ENCODE measurements at regions not wholly inside any gene's neighbourhood (a gene's known extent, or its start where the extent isn't known, plus 50 kb on each side); places are given as distances from the start of the nearest gene placed in this dataset.

- Mint-ChIP-seq H3K4me3 (no peak overlapping the region), H3K27me3 (no peaks in the 10 kb centered on the region), H3K36me3 (no peaks in the 10 kb centered on the region), H3K27ac (no peak overlapping the region), H3K4me1 (ENCODE audit: low read depth) (no peaks in the 10 kb centered on the region), H3K9me3 (no peaks in the 10 kb centered on the region)
- DNase-seq = no peak
- CTCF ChIA-PET = no interaction called here
- POLR2A ChIA-PET = no interaction called here
- intact Hi-C loops (cut with micrococcal nuclease) = no loop called here
These were observed 172.6 kb downstream of the SLITRK6 start for GRCh38 chr13:85626603-85627002.

- Mint-ChIP-seq H3K27me3 (no peaks in the 10 kb centered on the region), H3K4me1 (ENCODE audit: low read depth) (no peaks in the 10 kb centered on the region), H3K4me3 (no peak overlapping the region), H3K27ac (no peak overlapping the region), H3K9me3 (peaks cover 9% of the 10 kb centered on the region), H3K36me3 (no peaks in the 10 kb centered on the region)
- ChIA-PET POLR2A (no interaction called here), CTCF (no interaction called here)
- intact Hi-C loops (cut with micrococcal nuclease) = no loop called here
- no peak for DNase-seq
These were observed 179.9 kb downstream of the SLITRK6 start for GRCh38 chr13:85619321-85619720.

DNA sequence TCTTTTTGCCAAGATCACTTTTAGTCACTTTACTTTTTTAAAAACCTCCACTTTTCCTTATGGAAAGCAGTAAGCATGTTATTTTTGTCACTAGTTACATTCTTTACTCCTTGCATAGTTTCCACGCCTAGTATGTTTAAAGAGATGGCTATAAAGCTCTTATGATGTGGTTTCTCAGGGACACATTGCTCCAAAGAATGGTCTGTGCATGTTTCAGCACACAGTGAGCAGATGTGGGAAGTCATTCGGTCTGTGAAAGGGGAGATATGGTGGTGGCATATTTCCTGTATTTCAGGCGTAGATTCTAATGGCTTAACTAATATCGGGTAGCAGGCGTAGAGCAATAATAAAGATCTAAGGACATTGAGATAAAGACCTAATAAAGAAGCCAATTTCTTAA, 180.7 kb downstream of the SLITRK6 start:
- intact Hi-C loops (cut with micrococcal nuclease) = no loop called here
- Mint-ChIP-seq H3K36me3 (no peaks in the 10 kb centered on the region), H3K27me3 (no peaks in the 10 kb centered on the region), H3K4me3 (no peak overlapping the region), H3K27ac (no peak overlapping the region), H3K4me1 (ENCODE audit: low read depth) (no peaks in the 10 kb centered on the region), H3K9me3 (peaks cover 12% of the 10 kb centered on the region)
- POLR2A ChIA-PET = no interaction called here
- no peak for DNase-seq
- CTCF ChIA-PET = no interaction called here

GRCh38 chr13:85616275-85616674, 182.9 kb downstream of the SLITRK6 start:
- Mint-ChIP-seq H3K27ac (no peak overlapping the region), H3K36me3 (no peaks in the 10 kb centered on the region), H3K27me3 (no peaks in the 10 kb centered on the region), H3K4me3 (no peak overlapping the region), H3K9me3 (peaks cover 12% of the 10 kb centered on the region), H3K4me1 (ENCODE audit: low read depth) (no peaks in the 10 kb centered on the region)
- CTCF ChIA-PET = no interaction called here
- no peak for DNase-seq
- intact Hi-C loops (cut with micrococcal nuclease) = no loop called here
- POLR2A ChIA-PET = no interaction called here

- Mint-ChIP-seq H3K36me3 (no peaks in the 10 kb centered on the region), H3K4me1 (ENCODE audit: low read depth) (no peaks in the 10 kb centered on the region), H3K9me3 (peaks cover 12% of the 10 kb centered on the region), H3K4me3 (no peak overlapping the region), H3K27ac (no peak overlapping the region), H3K27me3 (no peaks in the 10 kb centered on the region)
- CTCF ChIA-PET = no interaction called here
- intact Hi-C loops (cut with micrococcal nuclease) = no loop called here
- POLR2A ChIA-PET = no interaction called here
- DNase-seq = no peak
These were observed 184.2 kb downstream of the SLITRK6 start for GRCh38 chr13:85615031-85615430.

- intact Hi-C loops (cut with micrococcal nuclease) = no loop called here
- no peak for DNase-seq
- H3K36me3 Mint-ChIP-seq = no peaks in the 10 kb centered on the region
- H3K4me3 Mint-ChIP-seq = no peak overlapping the region
- H3K27me3 Mint-ChIP-seq = no peaks in the 10 kb centered on the region
- ChIA-PET CTCF (no interaction called here), POLR2A (no interaction called here)
- no peaks in the 10 kb centered on the region for H3K4me1 Mint-ChIP-seq (ENCODE audit: low read depth)
- H3K9me3 Mint-ChIP-seq = peaks cover 9% of the 10 kb centered on the region
- H3K27ac Mint-ChIP-seq = no peak overlapping the region
These were observed 189.2 kb downstream of the SLITRK6 start for GRCh38 chr13:85610024-85610423.

DNA sequence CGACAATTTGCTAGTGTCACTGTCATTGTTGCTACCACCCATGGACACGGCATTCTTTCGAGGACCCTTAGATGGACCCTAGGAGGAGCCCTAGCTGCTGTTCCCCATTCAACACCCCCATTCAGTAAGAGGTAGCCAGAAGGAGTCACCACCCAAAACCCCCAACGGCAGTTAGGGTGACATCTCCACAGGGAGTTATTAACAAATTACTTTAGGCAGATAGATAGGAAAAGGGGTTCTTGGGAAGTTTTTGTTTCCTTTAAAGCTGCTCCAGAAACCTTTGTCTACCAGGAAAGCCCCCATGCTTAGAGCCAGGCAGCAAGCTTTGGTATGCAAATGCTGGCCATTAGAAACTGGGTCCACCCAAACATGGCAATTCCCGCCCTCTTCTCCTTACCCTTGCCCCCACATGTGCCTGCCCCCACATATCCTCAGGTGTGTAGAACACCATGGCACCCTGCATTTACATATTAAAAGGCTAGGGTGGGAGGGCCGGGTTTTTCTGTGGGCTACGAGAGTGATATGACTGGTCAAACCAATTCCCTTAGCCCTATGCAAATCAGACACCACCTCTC, 190.9 kb downstream of the SLITRK6 start:
- peaks cover 6% of the 10 kb centered on the region for H3K9me3 Mint-ChIP-seq
- POLR2A ChIA-PET = no interaction called here
- H3K4me1 Mint-ChIP-seq (ENCODE audit: low read depth) = no peaks in the 10 kb centered on the region
- no peaks in the 10 kb centered on the region for H3K27me3 Mint-ChIP-seq
- H3K27ac Mint-ChIP-seq = no peak overlapping the region
- no peak for DNase-seq
- CTCF ChIA-PET = no interaction called here
- intact Hi-C loops (cut with micrococcal nuclease) = no loop called here
- H3K36me3 Mint-ChIP-seq = no peaks in the 10 kb centered on the region
- no peak overlapping the region for H3K4me3 Mint-ChIP-seq

DNA sequence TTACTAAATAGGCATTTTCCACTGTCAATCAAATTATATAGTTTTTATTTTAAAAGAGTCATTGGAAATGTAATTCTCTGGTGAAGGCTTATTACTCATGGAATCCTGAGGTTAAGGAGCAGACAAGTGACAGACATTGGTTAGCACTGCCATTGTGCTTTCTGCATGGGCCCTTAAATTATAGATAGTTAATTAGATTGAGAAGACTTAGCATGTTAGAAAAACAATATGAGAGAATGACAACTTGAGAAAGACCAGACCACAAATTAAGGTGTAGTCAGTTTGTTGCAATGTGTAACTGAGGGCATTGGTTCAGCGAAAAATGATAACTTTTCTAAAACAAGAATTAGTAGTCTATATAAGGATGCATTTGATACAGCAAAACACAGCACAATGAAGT, 195.5 kb downstream of the SLITRK6 start:
- no peaks in the 10 kb centered on the region for H3K27me3 Mint-ChIP-seq
- no peak overlapping the region for H3K27ac Mint-ChIP-seq
- intact Hi-C loops (cut with micrococcal nuclease) = no loop called here
- H3K4me1 Mint-ChIP-seq (ENCODE audit: low read depth) = no peaks in the 10 kb centered on the region
- H3K36me3 Mint-ChIP-seq = no peaks in the 10 kb centered on the region
- DNase-seq = no peak
- H3K4me3 Mint-ChIP-seq = no peak overlapping the region
- POLR2A ChIA-PET = no interaction called here
- peaks cover 9% of the 10 kb centered on the region for H3K9me3 Mint-ChIP-seq
- CTCF ChIA-PET = no interaction called here

DNA sequence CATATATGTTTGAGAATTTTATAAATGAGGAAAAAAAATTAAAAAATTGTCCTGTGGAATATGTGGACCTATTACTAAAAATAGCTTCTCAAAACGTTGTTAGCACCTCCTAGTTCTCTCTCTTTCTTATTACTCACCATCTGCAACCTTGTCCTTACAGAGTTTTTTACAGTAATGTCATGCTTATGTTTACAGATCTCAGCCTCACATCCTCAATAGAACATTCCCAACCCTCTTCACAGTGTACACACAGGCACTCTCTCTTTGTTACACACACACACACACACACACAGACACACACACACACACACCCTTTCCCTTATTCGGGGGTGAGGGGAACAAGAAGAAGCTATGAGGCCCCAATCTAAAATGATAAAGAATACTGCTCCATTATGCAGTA, 197.7 kb downstream of the SLITRK6 start:
- intact Hi-C loops (cut with micrococcal nuclease) = no loop called here
- ChIA-PET POLR2A (no interaction called here), CTCF (no interaction called here)
- H3K27ac Mint-ChIP-seq = no peak overlapping the region
- no peak overlapping the region for H3K4me3 Mint-ChIP-seq
- H3K36me3 Mint-ChIP-seq = no peaks in the 10 kb centered on the region
- no peaks in the 10 kb centered on the region for H3K27me3 Mint-ChIP-seq
- no peak for DNase-seq
- H3K9me3 Mint-ChIP-seq = peaks cover 9% of the 10 kb centered on the region
- no peaks in the 10 kb centered on the region for H3K4me1 Mint-ChIP-seq (ENCODE audit: low read depth)

GRCh38 chr13:85597790-85598500, 201.3 kb downstream of the SLITRK6 start:
- no peak overlapping the region for H3K4me3 Mint-ChIP-seq
- H3K27me3 Mint-ChIP-seq = no peaks in the 10 kb centered on the region
- peaks cover 2% of the 10 kb centered on the region for H3K9me3 Mint-ChIP-seq
- H3K27ac Mint-ChIP-seq = no peak overlapping the region
- intact Hi-C loops (cut with micrococcal nuclease) = no loop called here
- H3K36me3 Mint-ChIP-seq = no peaks in the 10 kb centered on the region
- POLR2A ChIA-PET = no interaction called here
- H3K4me1 Mint-ChIP-seq (ENCODE audit: low read depth) = no peaks in the 10 kb centered on the region
- CTCF ChIA-PET = no interaction called here
- DNase-seq = no peak

GRCh38 chr13:85592211-85592610, 207.0 kb downstream of the SLITRK6 start:
- Mint-ChIP-seq H3K9me3 (no peaks in the 10 kb centered on the region), H3K27me3 (no peaks in the 10 kb centered on the region), H3K4me1 (ENCODE audit: low read depth) (no peaks in the 10 kb centered on the region), H3K27ac (no peak overlapping the region), H3K36me3 (no peaks in the 10 kb centered on the region), H3K4me3 (no peak overlapping the region)
- DNase-seq = no peak
- CTCF ChIA-PET = no interaction called here
- POLR2A ChIA-PET = no interaction called here
- intact Hi-C loops (cut with micrococcal nuclease) = no loop called here

DNA sequence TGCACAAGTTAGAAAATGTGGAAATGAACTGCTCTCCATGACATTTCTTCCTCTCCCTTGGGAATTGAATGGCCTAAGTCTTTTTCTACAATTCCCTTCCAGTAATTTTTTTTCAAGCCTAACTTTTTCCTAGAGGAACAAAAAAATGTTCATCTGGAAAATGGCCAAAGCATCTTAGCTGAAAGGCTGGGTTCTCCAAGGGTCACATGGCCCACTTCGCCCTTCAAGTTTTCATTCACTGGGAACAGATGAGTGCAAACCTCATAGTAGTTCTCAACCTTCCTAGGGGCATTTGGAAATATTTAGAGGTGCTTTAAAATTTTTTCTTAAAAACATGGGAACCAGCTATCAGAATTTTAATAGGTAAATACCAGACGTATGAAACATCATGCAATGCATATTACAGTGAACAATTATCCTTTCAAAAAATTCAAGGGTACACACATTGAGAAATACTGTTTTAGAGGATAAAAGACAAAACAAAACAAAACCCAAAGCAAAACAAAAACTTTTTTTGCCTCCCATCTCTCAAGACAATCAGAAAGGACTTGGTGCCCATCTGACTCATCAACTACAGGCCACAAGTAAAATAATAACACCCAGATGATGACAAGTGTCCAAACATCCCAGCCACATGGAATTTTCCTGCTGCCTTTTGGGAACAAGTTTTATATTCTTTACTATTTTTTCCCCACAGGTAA, 208.8 kb downstream of the SLITRK6 start:
- no peak for DNase-seq
- Mint-ChIP-seq H3K27me3 (no peaks in the 10 kb centered on the region), H3K4me1 (ENCODE audit: low read depth) (no peaks in the 10 kb centered on the region), H3K27ac (no peak overlapping the region), H3K4me3 (no peak overlapping the region), H3K9me3 (peaks cover 2% of the 10 kb centered on the region), H3K36me3 (no peaks in the 10 kb centered on the region)
- CTCF ChIA-PET = interaction anchor here (0.8 kb wide), 1 partner anchor 436 kb away, joined by 4 read pairs; no protein-coding TSS in a partner anchor
- intact Hi-C loops (cut with micrococcal nuclease) = no loop called here
- POLR2A ChIA-PET = no interaction called here

DNA sequence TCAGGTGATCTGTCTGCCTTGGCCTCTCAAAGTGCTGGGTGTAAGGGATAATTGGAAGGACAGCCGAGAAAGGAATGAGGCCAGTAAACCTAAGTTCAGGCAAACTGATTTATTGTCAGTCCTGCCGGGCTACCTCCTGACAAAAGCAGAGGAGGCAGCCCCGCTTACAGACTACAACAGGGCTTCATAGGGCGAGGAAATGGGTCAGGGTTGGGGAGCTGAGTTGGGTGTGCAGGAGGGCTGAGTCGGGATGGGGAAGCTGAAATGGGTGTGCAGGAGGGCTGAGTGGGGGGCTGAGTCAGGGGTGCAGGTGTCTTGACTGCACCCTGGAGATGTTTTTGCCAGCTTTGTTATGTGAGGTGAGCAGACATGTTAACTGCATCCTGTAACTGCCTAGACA, 210.2 kb downstream of the SLITRK6 start:
- DNase-seq = no peak
- no peaks in the 10 kb centered on the region for H3K27me3 Mint-ChIP-seq
- H3K4me3 Mint-ChIP-seq = no peak overlapping the region
- H3K9me3 Mint-ChIP-seq = peaks cover 2% of the 10 kb centered on the region
- H3K4me1 Mint-ChIP-seq (ENCODE audit: low read depth) = no peaks in the 10 kb centered on the region
- POLR2A ChIA-PET = no interaction called here
- H3K36me3 Mint-ChIP-seq = no peaks in the 10 kb centered on the region
- intact Hi-C loops (cut with micrococcal nuclease) = no loop called here
- CTCF ChIA-PET = no interaction called here
- H3K27ac Mint-ChIP-seq = no peak overlapping the region
